K562 (cell line): ENCODE measurements at regions not wholly inside any gene's neighbourhood (a gene's known extent, or its start where the extent isn't known, plus 50 kb on each side); places are given as distances from the start of the nearest gene placed in this dataset.

Source experiments
- ARID3B ChIP-seq: fragments of 250-450 bp; sonication (Bioruptor Pico); IDR thresholded peaks from 2 replicates; pipeline ENCODE4 v1.4.0; 2020; ENCODE audit warnings: borderline replicate concordance
- CEBPZ ChIP-seq: fragments of 150-350 bp; IDR thresholded peaks from 2 replicates; pipeline ENCODE4 v1.6.1; 2014; ENCODE audit warnings: low read depth, mild to moderate bottlenecking, low read length, borderline replicate concordance
- KLF1 ChIP-seq: fragments of 450-650 bp; IDR thresholded peaks from 2 replicates; pipeline ENCODE4 v1.6.1; 2016; ENCODE audit warnings: missing genetic modification characterization, missing compliant biosample characterization
- MXI1 ChIP-seq: IDR thresholded peaks from 2 replicates; pipeline ENCODE4 v1.6.1; 2011; ENCODE audit warnings: low read depth, mild to moderate bottlenecking, improper control_type of control experiment, low read length
- REST ChIP-seq, 2 experiments: fragments of 450-650 bp; formaldehyde crosslinking in 1 of 2; IDR thresholded peaks; 2 replicates each; pipeline versions ENCODE4 v1.4.0 to v1.6.1; 2014 to 2020; ENCODE audit warnings: mild to moderate bottlenecking in 2 of 2, borderline replicate concordance in 1 of 2, low read depth in 1 of 2
- TCF15 ChIP-seq: fragments of 250-450 bp; sonication (Bioruptor Pico); IDR thresholded peaks from 2 replicates; pipeline ENCODE4 v1.8.0; 2022; ENCODE audit warnings: moderate library complexity, mild to moderate bottlenecking, inconsistent platforms
- ZNF75A ChIP-seq: fragments of 450-650 bp; formaldehyde crosslinking; IDR thresholded peaks from 2 replicates; pipeline ENCODE4 v1.4.0; 2020; ENCODE audit warnings: mild to moderate bottlenecking

GRCh38 chr2:234701841-234702240 is 205.0 kb upstream of the ARL4C start (continued):
- no peak for TF ChIP-seq REST (IDR thresholded peaks at IDR 0.05; ENCODE audit: borderline replicate concordance)
- no peak for TF ChIP-seq REST (CRISPR knock-in tag; IDR thresholded peaks at IDR 0.05; ENCODE audit: low read depth)
- no peak for TF ChIP-seq MXI1
- TF ChIP-seq CEBPZ, result no peak
- no peak for TF ChIP-seq TCF15 (CRISPR knock-in tag)
- TF ChIP-seq ARID3B (CRISPR knock-in tag), result no peak
- no peak for TF ChIP-seq KLF1 (tag)
- TF ChIP-seq ZNF75A (CRISPR knock-in tag), result no peak
